ENCODE measurements at regions not wholly inside any gene's neighbourhood (a gene's known extent, or its start where the extent isn't known, plus 50 kb on each side); places are given as distances from the start of the nearest gene placed in this dataset.

GRCh38 chr6:3608159-3608558 lies 143.4 kb downstream of the PXDC1 start:
- no peaks in the 10 kb centered on the region for H3K9me3 ChIP-seq (replicated peaks in 1 of 3)
- no peak for DNase-seq
- no peak for TF ChIP-seq POLR2A (IDR thresholded peaks at IDR 0.05)
- no peak for TF ChIP-seq CTCF (IDR thresholded peaks at IDR 0.05)
- no peak overlapping the region for H3K27ac ChIP-seq
- no peaks in the 10 kb centered on the region for H3K4me1 ChIP-seq (replicated peaks in 1 of 2)
- WGBS, 4 donors, result 61 to 90% (median 85%) methylated on average over 9 to 10 of the region's 10 CpGs
- H3K36me3 ChIP-seq (replicated peaks in 1 of 2), result no peaks in the 10 kb centered on the region
- H3K4me3 ChIP-seq, result no peak overlapping the region
- no peaks in the 10 kb centered on the region for H3K27me3 ChIP-seq
- intact Hi-C loops (cut with DNase I), result no loop called here

- intact Hi-C loops (cut with DNase I), result no loop called here
- 88 to 97% (median 92%) methylated on average over 7 to 8 of the region's 8 CpGs; no CpG with 5 or more reads in 1 of the 4 donors for WGBS, 4 donors
- no peaks in the 10 kb centered on the region for H3K9me3 ChIP-seq (replicated peaks in 1 of 3)
These were observed 143.9 kb downstream of the PXDC1 start for GRCh38 chr6:3607599-3607998.

GRCh38 chr6:3607171-3607570 lies 144.3 kb downstream of the PXDC1 start:
- no peak overlapping the region for H3K4me3 ChIP-seq
- no peaks in the 10 kb centered on the region for H3K9me3 ChIP-seq (replicated peaks in 1 of 3)
- no peak overlapping the region for H3K27ac ChIP-seq
- 92 to 100% (median 92%) methylated on average over 4 of the region's 4 CpGs for WGBS, 4 donors
- no peaks in the 10 kb centered on the region for H3K27me3 ChIP-seq
- no peaks in the 10 kb centered on the region for H3K36me3 ChIP-seq (replicated peaks in 1 of 2)
- intact Hi-C loops (cut with DNase I), result no loop called here
- TF ChIP-seq POLR2A (IDR thresholded peaks at IDR 0.05) (no peak), CTCF (IDR thresholded peaks at IDR 0.05) (no peak)
- DNase-seq, result no peak
- H3K4me1 ChIP-seq (replicated peaks in 1 of 2), result no peaks in the 10 kb centered on the region

More at GRCh38 chr6:3607599-3607998, 143.9 kb downstream of the PXDC1 start:
- no peak overlapping the region for H3K4me3 ChIP-seq
- TF ChIP-seq POLR2A (IDR thresholded peaks at IDR 0.05), result no peak
- TF ChIP-seq CTCF (IDR thresholded peaks at IDR 0.05), result no peak
- no peaks in the 10 kb centered on the region for H3K4me1 ChIP-seq (replicated peaks in 1 of 2)
- DNase-seq, result no peak
- H3K27me3 ChIP-seq, result no peaks in the 10 kb centered on the region
- H3K27ac ChIP-seq, result no peak overlapping the region
- no peaks in the 10 kb centered on the region for H3K36me3 ChIP-seq (replicated peaks in 1 of 2)

GRCh38 chr6:3603340-3604130 lies 146.7 kb upstream of the SLC22A23 start:
- TF ChIP-seq CTCF (IDR thresholded peaks at IDR 0.05) (no peak), POLR2A (IDR thresholded peaks at IDR 0.05) (no peak)
- no peak for DNase-seq
- intact Hi-C loops (cut with DNase I), result no loop called here
- no peaks in the 10 kb centered on the region for H3K27me3 ChIP-seq
- H3K4me3 ChIP-seq, result no peak overlapping the region
- no peak overlapping the region for H3K27ac ChIP-seq
- H3K4me1 ChIP-seq (replicated peaks in 1 of 2), result no peaks in the 10 kb centered on the region
- 73 to 92% (median 86%) methylated on average over 2 to 5 of the region's 5 CpGs for WGBS, 4 donors
- H3K9me3 ChIP-seq (replicated peaks in 1 of 3), result peaks cover 0 to 4% (median 0%) of the 10 kb centered on the region in 3 donors
- H3K36me3 ChIP-seq (replicated peaks in 1 of 2), result no peaks in the 10 kb centered on the region
